Stomach (tissue), 8 donors: ENCODE measurements at regions not wholly inside any gene's neighbourhood (a gene's known extent, or its start where the extent isn't known, plus 50 kb on each side); places are given as distances from the start of the nearest gene placed in this dataset.

Experiments
- DNase-seq, 2 donors: peaks; one replicate each; pipeline versions ENCODE4 v3.0.0 to v3.0.0-alpha.2; 2013 to 2019
- H3K27ac ChIP-seq, 5 donors: fragments of 200-600 bp in 4 of 5; sonication (generic) in 4 of 5; one replicate each; pipeline ENCODE4 v1.5.1; 2013 to 2019; ENCODE audit warnings: mild to moderate bottlenecking in 1 of 5, moderate library complexity in 1 of 5
- H3K27me3 ChIP-seq, 3 donors: fragments of 200-600 bp; sonication (generic); one replicate each; pipeline ENCODE4 v1.5.1; 2017 to 2019; ENCODE audit warnings: mixed run types in 1 of 3
- H3K36me3 ChIP-seq, 4 donors: fragments of 200-600 bp; sonication (generic); 1 replicate in 3 of 4; 2 replicates in 1 of 4; pipeline ENCODE4 v1.5.1; 2016 to 2019
- H3K4me1 ChIP-seq, 4 donors: fragments of 200-600 bp; sonication (generic); one replicate each; pipeline ENCODE4 v1.5.1; 2016 to 2019
- H3K4me3 ChIP-seq, 4 donors: fragments of 200-600 bp; sonication (generic) in 3 of 4; one replicate each; pipeline ENCODE4 v1.5.1; 2016 to 2019; ENCODE audit warnings: mild to moderate bottlenecking in 1 of 4
- H3K9me3 ChIP-seq, 4 donors: fragments of 200-600 bp; sonication (generic); one replicate each; pipeline ENCODE4 v1.5.1; 2016 to 2019
- CTCF ChIP-seq, 7 experiments: fragments of 450-650 bp in 4 of 7; fragments of 200-600 bp in 3 of 7; sonication (generic) in 3 of 7; IDR thresholded peaks; one replicate each; pipeline ENCODE4 v1.5.1; 2016 to 2019; ENCODE audit warnings: antibody characterized with exemption in 7 of 7, control low read depth in 2 of 7, mild to moderate bottlenecking in 1 of 7
- EP300 ChIP-seq: sonication (generic); formaldehyde crosslinking; IDR thresholded peaks from one replicate; pipeline ENCODE4 v1.6.1; 2017; ENCODE audit warnings: antibody characterized with exemption
- POLR2A ChIP-seq, 4 donors: fragments of 450-650 bp; IDR thresholded peaks; one replicate each; pipeline ENCODE4 v1.6.1; 2016; ENCODE audit warnings: antibody characterized with exemption in 4 of 4, control low read depth in 2 of 4, mild to moderate bottlenecking in 1 of 4, moderate library complexity in 1 of 4
- POLR2AphosphoS5 ChIP-seq, 3 donors: sonication (generic); formaldehyde crosslinking; IDR thresholded peaks; one replicate each; pipeline ENCODE4 v1.6.1; 2016; ENCODE audit warnings: antibody characterized with exemption in 3 of 3
- WGBS, 5 donors: extraction: QIAGEN DNeasy Blood & Tissue Kit in 3 of 5; methylation state at CpG; one replicate each; pipeline versions ENCODE4 v1.1.5 to v1.1.7; 2013 to 2018; 5-methylcytosine and 5-hydroxymethylcytosine counted together
- intact Hi-C: fragments of 100-400 bp; cut with DNase I; formaldehyde crosslinking; loops from one replicate; pipeline ENCODE4 v1.15.1; 2023; ENCODE audit warnings: low total_unique reads
- donor health status: healthy with polysubstance abuse.
- donor health status: Bipolar disorder and iron deficiency.
- donor health status: healthy.

- Histone ChIP-seq H3K27ac (no peak overlapping the region), H3K4me1 (peaks cover 0 to 6% (median 0%) of the 10 kb centered on the region in 4 donors), H3K27me3 (no peaks in the 10 kb centered on the region), H3K4me3 (no peak overlapping the region), H3K36me3 (no peaks in the 10 kb centered on the region), H3K9me3 (no peaks in the 10 kb centered on the region)
- 55 to 79% (median 69%) methylated on average over 7 of the region's 7 CpGs for WGBS, 5 donors
- TF ChIP-seq POLR2A (IDR thresholded peaks at IDR 0.05) (no peak), EP300 (no peak), POLR2AphosphoS5 (IDR thresholded peaks at IDR 0.05) (no peak), CTCF (IDR thresholded peaks at IDR 0.05) (no peak)
- intact Hi-C loops, result no loop called here
- peak in 1 of 2 donors; percentile 17 for DNase-seq
Observed at GRCh38 chr1:221165839-221166500, 286.7 kb downstream of the HLX start.

GRCh38 chr1:221166559-221167318 lies 287.5 kb downstream of the HLX start:
- intact Hi-C loops, result no loop called here
- DNase-seq, result peak in 1 of 2 donors; percentile 29
- TF ChIP-seq EP300, result no peak
- no peak for TF ChIP-seq CTCF (IDR thresholded peaks at IDR 0.05)
- no peak for TF ChIP-seq POLR2A (IDR thresholded peaks at IDR 0.05)
- TF ChIP-seq POLR2AphosphoS5 (IDR thresholded peaks at IDR 0.05), result no peak
- Histone ChIP-seq H3K4me1 (peaks cover 0 to 6% (median 0%) of the 10 kb centered on the region in 4 donors), H3K36me3 (no peaks in the 10 kb centered on the region), H3K4me3 (no peak overlapping the region), H3K27me3 (no peaks in the 10 kb centered on the region), H3K27ac (no peak overlapping the region), H3K9me3 (peaks cover 0 to 5% (median 0%) of the 10 kb centered on the region in 4 donors)
- 67 to 82% (median 80%) methylated on average over 4 of the region's 4 CpGs for WGBS, 5 donors

- 34 to 46% (median 36%) methylated on average over 2 of the region's 2 CpGs for WGBS, 5 donors
- H3K4me3 ChIP-seq, result no peak overlapping the region
- H3K36me3 ChIP-seq, result no peaks in the 10 kb centered on the region
- H3K27me3 ChIP-seq, result no peaks in the 10 kb centered on the region
- no peak for DNase-seq
- intact Hi-C loops, result no loop called here
- peaks cover 0 to 6% (median 0%) of the 10 kb centered on the region in 4 donors for H3K4me1 ChIP-seq
- H3K9me3 ChIP-seq, result peaks cover 0 to 8% (median 0%) of the 10 kb centered on the region in 4 donors
- TF ChIP-seq EP300 (no peak), POLR2AphosphoS5 (IDR thresholded peaks at IDR 0.05) (no peak), CTCF (IDR thresholded peaks at IDR 0.05) (no peak), POLR2A (IDR thresholded peaks at IDR 0.05) (no peak)
- no peak overlapping the region for H3K27ac ChIP-seq
Observed at GRCh38 chr1:221169447-221169889, 290.2 kb downstream of the HLX start.

GRCh38 chr1:221170171-221170570 lies 290.9 kb downstream of the HLX start:
- intact Hi-C loops, result no loop called here
- peaks cover 0 to 8% (median 0%) of the 10 kb centered on the region in 4 donors for H3K9me3 ChIP-seq
- TF ChIP-seq CTCF (IDR thresholded peaks at IDR 0.05) (no peak), POLR2AphosphoS5 (IDR thresholded peaks at IDR 0.05) (no peak), POLR2A (IDR thresholded peaks at IDR 0.05) (no peak), EP300 (no peak)
- H3K36me3 ChIP-seq, result no peaks in the 10 kb centered on the region
- H3K27ac ChIP-seq, result no peak overlapping the region
- DNase-seq, result no peak
- peaks cover 0 to 6% (median 0%) of the 10 kb centered on the region in 4 donors for H3K4me1 ChIP-seq
- no peak overlapping the region for H3K4me3 ChIP-seq
- H3K27me3 ChIP-seq, result no peaks in the 10 kb centered on the region
